Common myeloid progenitor, CD34-positive (primary cell): ENCODE measurements at regions not wholly inside any gene's neighbourhood (a gene's known extent, or its start where the extent isn't known, plus 50 kb on each side); places are given as distances from the start of the nearest gene placed in this dataset.

Experiments used
- CTCF ChIA-PET: fragments of 350-600 bp; sonication (Branson Sonifier 250); formaldehyde crosslinking; loops from one replicate; lab custom pipeline; 2021; ENCODE audit warnings: antibody characterized with exemption; lab: Charles Lee
- POLR2A ChIA-PET: fragments of 350-600 bp; sonication (Branson Sonifier 250); formaldehyde crosslinking; loops from one replicate; lab custom pipeline; 2021; ENCODE audit warnings: antibody characterized with exemption; lab: Charles Lee
- DNase-seq, 3 donors: peaks; one replicate each; pipeline versions ENCODE4 v3.0.0 to v3.0.0-alpha.2; 2013
- H3K27ac ChIP-seq, 2 experiments: 1 replicate in 1 of 2; 2 replicates in 1 of 2; pipeline ENCODE4 v1.7.0; 2013; ENCODE audit warnings: inconsistent platforms in 2 of 2, low read length in 2 of 2, mild to moderate bottlenecking in 2 of 2, low read depth in 1 of 2, moderate library complexity in 1 of 2; ENCODE audit not compliant: severe bottlenecking in 2 of 2, insufficient read depth in 1 of 2, poor library complexity in 1 of 2
- H3K27me3 ChIP-seq, 5 experiments: replicated peaks in 2 of 5; 1 replicate in 3 of 5; 2 replicates in 2 of 5; pipeline versions ENCODE4 v1.6.1 to v1.7.0; 2013; ENCODE audit warnings: low read length in 4 of 5, mild to moderate bottlenecking in 2 of 5, moderate library complexity in 2 of 5, inconsistent platforms in 1 of 5; ENCODE audit not compliant: insufficient read depth in 5 of 5, control insufficient read depth in 4 of 5
- H3K36me3 ChIP-seq, 4 experiments: 1 replicate in 2 of 4; 2 replicates in 2 of 4; pipeline versions ENCODE4 v1.6.1 to v1.7.0; 2013; ENCODE audit warnings: low read length in 3 of 4, control low read depth in 1 of 4, mild to moderate bottlenecking in 1 of 4; ENCODE audit not compliant: control insufficient read depth in 4 of 4, insufficient read depth in 4 of 4
- H3K4me1 ChIP-seq, 4 experiments: 1 replicate in 3 of 4; 2 replicates in 1 of 4; pipeline versions ENCODE4 v1.6.1 to v1.7.1; 2013; ENCODE audit warnings: low read length in 3 of 4, mild to moderate bottlenecking in 3 of 4, control low read depth in 1 of 4, inconsistent platforms in 1 of 4, moderate library complexity in 1 of 4; ENCODE audit not compliant: control insufficient read depth in 4 of 4, insufficient read depth in 4 of 4; ENCODE audit errors: control extremely low read depth in 1 of 4
- H3K4me3 ChIP-seq, 7 experiments: 1 replicate in 4 of 7; 2 replicates in 3 of 7; pipeline versions ENCODE4 v1.5.1 to v1.7.0; 2013; ENCODE audit warnings: mild to moderate bottlenecking in 7 of 7, low read length in 6 of 7, moderate library complexity in 6 of 7, inconsistent platforms in 2 of 7, low read depth in 2 of 7, control low read depth in 1 of 7; ENCODE audit not compliant: insufficient read depth in 4 of 7, control insufficient read depth in 1 of 7; ENCODE audit errors: extremely low read depth in 1 of 7
- H3K9me3 ChIP-seq, 5 experiments: 1 replicate in 4 of 5; 2 replicates in 1 of 5; pipeline versions ENCODE4 v1.6.1 to v1.7.1; 2013; ENCODE audit warnings: low read length in 4 of 5, mild to moderate bottlenecking in 2 of 5, inconsistent platforms in 1 of 5, low read depth in 1 of 5, moderate library complexity in 1 of 5; ENCODE audit not compliant: control insufficient read depth in 4 of 5, insufficient read depth in 2 of 5; ENCODE audit errors: control extremely low read depth in 1 of 5
- WGBS: methylation state at CpG from one replicate; pipeline ENCODE4 v1.1.5; 2013; ENCODE audit not compliant: insufficient coverage; 5-methylcytosine and 5-hydroxymethylcytosine counted together

DNA sequence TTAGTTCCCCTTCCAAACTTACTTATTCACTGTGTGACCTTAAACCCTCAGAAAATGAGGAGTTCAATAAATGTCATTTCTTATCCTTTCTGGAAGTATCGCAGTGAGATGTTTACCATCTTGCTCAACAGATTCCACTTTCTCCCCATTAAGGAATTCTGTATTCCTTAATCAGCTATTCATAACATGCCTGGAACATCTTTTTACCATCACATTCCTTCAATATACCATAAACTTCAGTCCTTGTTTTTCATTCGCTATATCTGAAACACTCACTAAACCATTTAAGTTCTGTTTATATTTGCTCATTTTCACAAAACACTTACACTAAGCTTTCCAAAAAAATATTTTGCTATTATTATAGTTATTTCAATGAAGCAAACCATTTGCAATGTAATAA, 1158.6 kb downstream of the CDH12 start:
- Histone ChIP-seq H3K27ac (no peak overlapping the region), H3K36me3 (no peaks in the 10 kb centered on the region), H3K4me1 (no peaks in the 10 kb centered on the region), H3K4me3 (no peak overlapping the region), H3K27me3 (no peaks in the 10 kb centered on the region), H3K9me3 (no peaks in the 10 kb centered on the region)
- no peak for DNase-seq
- WGBS, result 100% methylated on average over 1 of the region's 2 CpGs
- POLR2A ChIA-PET, result no interaction called here
- CTCF ChIA-PET, result interaction anchor here (0.9 kb wide), 1 partner anchor 8 kb away, joined by 3 read pairs; no protein-coding TSS in a partner anchor

DNA sequence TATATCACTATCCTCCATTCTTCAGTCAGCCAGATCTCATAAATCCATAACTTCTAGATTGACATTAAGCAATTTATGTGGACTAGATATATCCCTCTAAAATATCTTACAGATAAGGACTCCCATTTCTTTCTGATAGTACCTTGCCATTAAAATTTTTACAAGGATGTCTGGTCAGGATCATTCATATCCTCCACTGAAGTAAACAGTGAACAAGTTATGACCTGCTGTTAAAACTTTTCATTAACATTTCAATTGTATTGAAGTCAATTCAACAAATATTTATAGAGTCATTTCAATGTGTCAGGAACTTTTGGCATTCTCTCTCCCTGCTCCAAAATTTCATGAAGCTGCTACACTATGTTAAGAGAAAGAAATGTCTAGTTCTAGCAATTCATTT, 1159.6 kb downstream of the CDH12 start:
- no peaks in the 10 kb centered on the region for H3K36me3 ChIP-seq
- DNase-seq, result no peak
- H3K4me3 ChIP-seq, result no peak overlapping the region
- H3K27ac ChIP-seq, result no peak overlapping the region
- H3K9me3 ChIP-seq, result no peaks in the 10 kb centered on the region
- H3K4me1 ChIP-seq, result no peaks in the 10 kb centered on the region
- ChIA-PET CTCF (no interaction called here), POLR2A (no interaction called here)
- no peaks in the 10 kb centered on the region for H3K27me3 ChIP-seq

GRCh38 chr5:21689587-21689986, 1163.6 kb downstream of the CDH12 start:
- CTCF ChIA-PET, result no interaction called here
- POLR2A ChIA-PET, result no interaction called here
- Histone ChIP-seq H3K36me3 (no peaks in the 10 kb centered on the region), H3K9me3 (no peaks in the 10 kb centered on the region), H3K27ac (no peak overlapping the region), H3K4me3 (no peak overlapping the region), H3K27me3 (no peaks in the 10 kb centered on the region), H3K4me1 (no peaks in the 10 kb centered on the region)
- no CpG with 5 or more reads among the region's 3 CpGs for WGBS
- no peak for DNase-seq

DNA sequence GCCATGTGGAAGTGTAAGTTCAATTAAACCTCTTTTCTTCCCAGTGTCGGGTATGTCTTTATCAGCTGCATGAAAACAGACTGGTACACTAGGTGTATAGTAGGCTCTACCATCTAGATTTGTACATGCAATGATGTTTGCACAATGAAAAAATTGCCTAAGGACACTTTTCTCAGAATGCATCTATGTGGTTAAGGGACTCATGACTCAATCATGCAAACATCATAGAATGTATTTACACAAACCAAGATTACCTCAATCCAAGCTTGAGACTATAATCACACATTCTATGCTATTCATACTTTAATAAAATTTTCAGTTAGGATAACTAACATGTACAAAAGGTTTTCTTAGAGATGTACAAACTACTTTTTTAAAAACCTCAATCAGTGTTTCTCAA, 1164.5 kb downstream of the CDH12 start:
- no peak for DNase-seq
- H3K27ac ChIP-seq, result no peak overlapping the region
- H3K4me1 ChIP-seq, result no peaks in the 10 kb centered on the region
- H3K9me3 ChIP-seq, result no peaks in the 10 kb centered on the region
- WGBS, result 100% methylated on average over 1 of the region's 1 CpG
- POLR2A ChIA-PET, result no interaction called here
- no peak overlapping the region for H3K4me3 ChIP-seq
- H3K36me3 ChIP-seq, result no peaks in the 10 kb centered on the region
- CTCF ChIA-PET, result no interaction called here
- H3K27me3 ChIP-seq, result no peaks in the 10 kb centered on the region

- Histone ChIP-seq H3K9me3 (no peaks in the 10 kb centered on the region), H3K27me3 (no peaks in the 10 kb centered on the region), H3K4me3 (no peak overlapping the region), H3K36me3 (no peaks in the 10 kb centered on the region), H3K4me1 (no peaks in the 10 kb centered on the region), H3K27ac (no peak overlapping the region)
- CTCF ChIA-PET, result interaction anchor here (0.6 kb wide), 1 partner anchor 211 kb away, joined by 3 read pairs; no protein-coding TSS in a partner anchor
- POLR2A ChIA-PET, result interaction anchor here (0.6 kb wide), 1 partner anchor 420 kb away, joined by 3 read pairs; no protein-coding TSS in a partner anchor
- WGBS, result 96% methylated on average over 4 of the region's 5 CpGs
- no peak for DNase-seq
These were observed 1165.5 kb downstream of the CDH12 start for GRCh38 chr5:21687621-21688020.

DNA sequence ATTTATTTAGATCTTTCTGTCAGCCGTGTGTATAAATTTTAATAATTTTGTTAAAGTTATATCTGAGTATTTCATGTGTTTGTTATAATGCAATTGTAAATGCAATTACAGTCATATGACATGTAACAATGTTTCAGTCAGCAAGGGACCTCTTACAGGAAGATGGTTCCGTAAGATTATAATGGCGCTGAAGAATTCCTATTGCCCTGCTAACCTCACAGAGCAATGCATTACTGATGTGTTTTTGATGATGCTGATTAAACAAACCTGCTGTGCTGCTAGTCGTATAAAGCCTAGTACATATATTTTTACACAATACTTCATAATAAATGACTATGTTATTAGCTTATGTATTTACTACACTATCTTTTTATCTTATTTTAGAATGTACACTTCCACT, 1166.4 kb downstream of the CDH12 start:
- Histone ChIP-seq H3K36me3 (no peaks in the 10 kb centered on the region), H3K4me1 (no peaks in the 10 kb centered on the region), H3K27me3 (no peaks in the 10 kb centered on the region), H3K4me3 (no peak overlapping the region), H3K9me3 (no peaks in the 10 kb centered on the region), H3K27ac (no peak overlapping the region)
- DNase-seq, result no peak
- POLR2A ChIA-PET, result interaction anchor here (0.6 kb wide), 1 partner anchor 1002 kb away, joined by 4 read pairs; no protein-coding TSS in a partner anchor
- CTCF ChIA-PET, result interaction anchor here (1.1 kb wide), 1 partner anchor 8 kb away, joined by 3 read pairs; no protein-coding TSS in a partner anchor
- WGBS, result no CpG with 5 or more reads among the region's 4 CpGs

DNA sequence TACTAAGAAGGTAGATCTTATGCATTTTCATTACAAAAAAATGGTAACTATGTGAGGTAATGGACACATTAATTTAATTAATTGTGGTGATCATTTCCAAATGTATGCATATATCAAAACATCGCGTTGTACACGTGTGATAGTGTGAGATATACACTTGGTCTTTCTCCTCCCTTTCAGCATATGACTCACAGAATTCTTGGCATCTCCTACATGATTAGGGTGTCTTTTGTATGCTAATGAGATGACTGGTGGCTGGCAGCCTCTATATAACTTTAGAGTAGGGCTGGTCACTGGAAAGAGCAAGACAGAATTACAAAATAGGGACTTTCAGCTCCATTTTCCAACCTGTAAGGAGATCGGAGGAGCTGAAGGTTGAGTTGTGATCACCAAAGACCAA, 1167.6 kb downstream of the CDH12 start:
- ChIA-PET POLR2A (no interaction called here), CTCF (interaction anchor here (1.1 kb wide), 1 partner anchor 9 kb away, joined by 3 read pairs; no protein-coding TSS in a partner anchor)
- no peaks in the 10 kb centered on the region for H3K27me3 ChIP-seq
- no peak overlapping the region for H3K4me3 ChIP-seq
- H3K27ac ChIP-seq, result no peak overlapping the region
- no peaks in the 10 kb centered on the region for H3K4me1 ChIP-seq
- WGBS, result no CpG with 5 or more reads among the region's 4 CpGs
- DNase-seq, result no peak
- no peaks in the 10 kb centered on the region for H3K36me3 ChIP-seq
- H3K9me3 ChIP-seq, result no peaks in the 10 kb centered on the region
